ENCODE measurements at regions not wholly inside any gene's neighbourhood (a gene's known extent, or its start where the extent isn't known, plus 50 kb on each side); places are given as distances from the start of the nearest gene placed in this dataset.

- DNase-seq, result no peak
- TF ChIP-seq POLR2A (IDR thresholded peaks at IDR 0.05; ENCODE audit: low read length), result no peak
- TF ChIP-seq GATA1 (IDR thresholded peaks at IDR 0.05; ENCODE audit: low read depth, low read length), result no peak
Measured at GRCh38 chr7:378551-379455, 88.8 kb downstream of the FOXL3 start.

GRCh38 chr7:379456-380138 lies 89.6 kb downstream of the FOXL3 start:
- TF ChIP-seq POLR2A (IDR thresholded peaks at IDR 0.05; ENCODE audit: low read length), result no peak
- no peak for TF ChIP-seq GATA1 (IDR thresholded peaks at IDR 0.05; ENCODE audit: low read depth, low read length)
- no peak for DNase-seq

GRCh38 chr7:380139-380485 lies 90.1 kb downstream of the FOXL3 start:
- no peak for DNase-seq
- TF ChIP-seq GATA1 (IDR thresholded peaks at IDR 0.05; ENCODE audit: low read depth, low read length) (no peak), POLR2A (IDR thresholded peaks at IDR 0.05; ENCODE audit: low read length) (no peak)

- TF ChIP-seq POLR2A (IDR thresholded peaks at IDR 0.05; ENCODE audit: low read length) (no peak), GATA1 (IDR thresholded peaks at IDR 0.05; ENCODE audit: low read depth, low read length) (no peak)
- no peak for DNase-seq
Measured at GRCh38 chr7:380711-381210, 90.8 kb downstream of the FOXL3 start.

- TF ChIP-seq POLR2A (IDR thresholded peaks at IDR 0.05; ENCODE audit: low read length), result no peak
- no peak for TF ChIP-seq GATA1 (IDR thresholded peaks at IDR 0.05; ENCODE audit: low read depth, low read length)
- DNase-seq, result no peak
Measured at GRCh38 chr7:381211-382042, 91.5 kb downstream of the FOXL3 start.

GRCh38 chr7:382043-382400 lies 92.1 kb downstream of the FOXL3 start:
- TF ChIP-seq GATA1 (IDR thresholded peaks at IDR 0.05; ENCODE audit: low read depth, low read length), result no peak
- no peak for DNase-seq

GRCh38 chr7:386385-386784 lies 96.4 kb downstream of the FOXL3 start:
- no peak for DNase-seq
- TF ChIP-seq POLR2A (IDR thresholded peaks at IDR 0.05; ENCODE audit: low read length) (no peak), GATA1 (IDR thresholded peaks at IDR 0.05; ENCODE audit: low read depth, low read length) (no peak)

- no peak for DNase-seq
- TF ChIP-seq POLR2A (IDR thresholded peaks at IDR 0.05; ENCODE audit: low read length) (no peak), GATA1 (IDR thresholded peaks at IDR 0.05; ENCODE audit: low read depth, low read length) (no peak)
Measured at GRCh38 chr7:387132-388022, 97.4 kb downstream of the FOXL3 start.

GRCh38 chr7:388023-388960 lies 98.3 kb downstream of the FOXL3 start:
- TF ChIP-seq POLR2A (IDR thresholded peaks at IDR 0.05; ENCODE audit: low read length) (no peak), GATA1 (IDR thresholded peaks at IDR 0.05; ENCODE audit: low read depth, low read length) (no peak)
- no peak for DNase-seq

- TF ChIP-seq GATA1 (IDR thresholded peaks at IDR 0.05; ENCODE audit: low read depth, low read length) (no peak), POLR2A (IDR thresholded peaks at IDR 0.05; ENCODE audit: low read length) (no peak)
- no peak for DNase-seq
Measured at GRCh38 chr7:388961-389701, 99.2 kb downstream of the FOXL3 start.

- TF ChIP-seq GATA1 (IDR thresholded peaks at IDR 0.05; ENCODE audit: low read depth, low read length) (no peak), POLR2A (IDR thresholded peaks at IDR 0.05; ENCODE audit: low read length) (no peak)
- DNase-seq, result no peak
Measured at GRCh38 chr7:389911-390601, 100.1 kb downstream of the FOXL3 start.
